Activated CD4-positive, alpha-beta T cell treated with anti-CD3 and anti-CD28 coated beads, Interleukin-2, Interleukin-4, amounts not matched to agents 100 ng/mL and 50 ng/mL, durations not matched to agents 16 hours and 8 hours (primary cell): ENCODE measurements at regions not wholly inside any gene's neighbourhood (a gene's known extent, or its start where the extent isn't known, plus 50 kb on each side); places are given as distances from the start of the nearest gene placed in this dataset.
"Not testable (repeated sequence)": the region's sequence is repeated elsewhere in the genome, so short reads cannot be mapped to it uniquely, and the experiment has no call there.

Source experiments
- DNase-seq: peaks from one replicate; pipeline ENCODE4 v3.0.0-alpha.2; 2020; ENCODE audit warnings: low spot score

GRCh38 chr19:28065026-28065425 lies 1147.9 kb downstream of the UQCRFS1 start:
- DNase-seq, result no peak

GRCh38 chr19:28063702-28064101 lies 1149.2 kb downstream of the UQCRFS1 start:
- DNase-seq, result no peak

- DNase-seq, result no peak
Observed at GRCh38 chr19:28061111-28061510, 1151.8 kb downstream of the UQCRFS1 start.

GRCh38 chr19:28057026-28057425 lies 1155.9 kb downstream of the UQCRFS1 start:
- not testable (repeated sequence) for DNase-seq

- no peak for DNase-seq
Observed at GRCh38 chr19:28051047-28051446, 1161.9 kb downstream of the UQCRFS1 start.

GRCh38 chr19:28049875-28050274 lies 1163.1 kb downstream of the UQCRFS1 start:
- DNase-seq, result no peak

- DNase-seq, result no peak
Observed at GRCh38 chr19:28046932-28047331, 1166.0 kb downstream of the UQCRFS1 start.

- no peak for DNase-seq
Observed at GRCh38 chr19:28045621-28046020, 1167.3 kb downstream of the UQCRFS1 start.

- DNase-seq, result no peak
Observed at GRCh38 chr19:28044477-28044876, 1168.5 kb downstream of the UQCRFS1 start.

GRCh38 chr19:28042516-28042915 lies 1170.4 kb downstream of the UQCRFS1 start:
- no peak for DNase-seq

GRCh38 chr19:28039677-28040381 lies 1173.1 kb downstream of the UQCRFS1 start:
- no peak for DNase-seq

- DNase-seq, result no peak
Observed at GRCh38 chr19:28037186-28037585, 1175.8 kb downstream of the UQCRFS1 start.

GRCh38 chr19:28036486-28036885 lies 1176.5 kb downstream of the UQCRFS1 start:
- DNase-seq, result no peak

- no peak for DNase-seq
Observed at GRCh38 chr19:28034936-28035335, 1178.0 kb downstream of the UQCRFS1 start.

GRCh38 chr19:28028881-28029444 lies 1184.0 kb downstream of the UQCRFS1 start:
- no peak for DNase-seq

- no peak for DNase-seq
Observed at GRCh38 chr19:28027116-28027515, 1185.8 kb downstream of the UQCRFS1 start.

- DNase-seq, result no peak
Observed at GRCh38 chr19:28026636-28027035, 1186.3 kb downstream of the UQCRFS1 start.

- DNase-seq, result no peak
Observed at GRCh38 chr19:28024920-28025319, 1188.0 kb downstream of the UQCRFS1 start.

- no peak for DNase-seq
Observed at GRCh38 chr19:28023064-28023463, 1189.9 kb downstream of the UQCRFS1 start.

GRCh38 chr19:28022506-28022905 lies 1190.4 kb downstream of the UQCRFS1 start:
- DNase-seq, result no peak

GRCh38 chr19:28021259-28022185 lies 1191.4 kb downstream of the UQCRFS1 start:
- DNase-seq, result no peak

GRCh38 chr19:28020619-28021258 lies 1192.2 kb downstream of the UQCRFS1 start:
- DNase-seq, result no peak
